Activated CD4-positive, CD25-positive, alpha-beta regulatory T cell treated with anti-CD3 and anti-CD28 coated beads, Interleukin-2, amount 50 U/mL, for 24 hours (primary cell): ENCODE measurements at regions not wholly inside any gene's neighbourhood (a gene's known extent, or its start where the extent isn't known, plus 50 kb on each side); places are given as distances from the start of the nearest gene placed in this dataset.

ENCODE experiments used
- ATAC-seq, 2 donors: fragments of 150-1000 bp; cut with Tn5 transposase; one replicate each; pipeline ENCODE4 v1.10.0; 2021; ENCODE audit warnings: mild to moderate bottlenecking in 1 of 2, moderate library complexity in 1 of 2

DNA sequence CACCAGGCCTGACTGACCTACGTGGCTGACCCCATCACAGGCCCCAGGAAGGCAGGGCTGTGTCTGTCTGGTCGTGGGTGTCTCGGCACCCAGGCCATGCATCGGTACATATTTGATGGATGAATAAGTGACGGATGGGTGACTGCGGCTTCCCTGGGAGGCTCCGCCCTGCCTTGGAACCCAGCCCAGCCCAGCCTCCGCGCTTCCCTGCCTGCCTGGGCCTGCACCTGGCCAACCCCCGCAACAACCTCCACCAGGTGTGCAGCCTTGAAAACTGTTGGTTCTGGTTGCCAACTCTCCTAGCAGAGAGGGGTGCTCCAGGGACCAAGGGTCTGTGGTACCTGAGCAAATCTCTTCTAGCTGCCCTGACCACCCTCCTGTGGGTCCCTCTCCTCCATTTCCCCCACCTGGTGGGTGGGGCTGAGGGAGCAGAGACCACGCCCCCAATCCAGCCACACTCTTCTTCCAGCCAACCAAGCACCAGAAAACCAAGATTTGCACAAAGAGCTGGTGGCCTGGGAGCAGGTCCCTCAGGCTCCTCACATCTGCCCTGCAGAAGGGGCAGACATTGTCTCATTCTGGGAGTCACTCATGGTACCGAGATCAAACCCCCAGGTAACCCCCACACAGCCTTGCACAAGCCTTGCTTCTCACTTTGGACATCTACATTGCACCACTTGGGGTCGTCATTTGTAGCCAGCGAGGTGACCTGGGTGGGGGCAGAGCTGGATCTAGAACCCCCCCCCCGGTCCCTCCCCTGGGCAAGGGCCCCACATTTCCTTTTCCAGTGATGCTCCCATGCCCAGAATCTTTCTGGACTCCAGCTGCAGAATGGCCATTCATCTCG is 100.6 kb upstream of the IER5L start:
- ATAC-seq, result no peak

- no peak for ATAC-seq
Measured at GRCh38 chr9:129276486-129277230, 98.6 kb upstream of the IER5L start.

DNA sequence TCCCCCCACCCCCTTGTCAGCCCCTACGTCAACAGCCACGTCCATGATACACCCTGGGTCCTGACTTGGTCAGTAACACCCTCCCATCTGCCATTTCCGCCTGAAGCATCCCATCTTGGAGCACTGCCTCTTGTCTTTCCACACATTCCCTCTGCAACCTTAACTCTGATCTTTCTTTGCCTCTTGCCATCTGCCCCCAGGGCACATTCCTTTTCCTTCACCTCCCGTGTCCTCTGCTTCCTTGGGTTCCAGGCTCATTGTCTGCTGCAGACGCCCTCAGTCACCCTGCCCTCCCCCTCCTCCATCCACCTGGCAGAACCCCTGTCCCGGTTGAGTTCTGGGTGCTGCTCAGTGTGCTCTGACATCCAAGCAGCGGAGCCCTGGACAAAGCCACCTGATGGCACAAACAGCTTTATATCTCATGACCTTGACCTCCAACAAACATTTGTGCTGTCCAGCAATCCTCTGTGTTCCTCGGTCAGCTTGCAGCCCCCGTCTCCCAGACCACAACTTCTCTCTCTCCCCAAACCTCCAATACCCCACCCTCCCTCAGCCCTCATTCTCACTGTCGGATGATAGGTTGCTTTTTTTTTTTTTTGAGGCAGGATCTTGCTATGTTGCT is 97.7 kb upstream of the IER5L start:
- no peak for ATAC-seq

DNA sequence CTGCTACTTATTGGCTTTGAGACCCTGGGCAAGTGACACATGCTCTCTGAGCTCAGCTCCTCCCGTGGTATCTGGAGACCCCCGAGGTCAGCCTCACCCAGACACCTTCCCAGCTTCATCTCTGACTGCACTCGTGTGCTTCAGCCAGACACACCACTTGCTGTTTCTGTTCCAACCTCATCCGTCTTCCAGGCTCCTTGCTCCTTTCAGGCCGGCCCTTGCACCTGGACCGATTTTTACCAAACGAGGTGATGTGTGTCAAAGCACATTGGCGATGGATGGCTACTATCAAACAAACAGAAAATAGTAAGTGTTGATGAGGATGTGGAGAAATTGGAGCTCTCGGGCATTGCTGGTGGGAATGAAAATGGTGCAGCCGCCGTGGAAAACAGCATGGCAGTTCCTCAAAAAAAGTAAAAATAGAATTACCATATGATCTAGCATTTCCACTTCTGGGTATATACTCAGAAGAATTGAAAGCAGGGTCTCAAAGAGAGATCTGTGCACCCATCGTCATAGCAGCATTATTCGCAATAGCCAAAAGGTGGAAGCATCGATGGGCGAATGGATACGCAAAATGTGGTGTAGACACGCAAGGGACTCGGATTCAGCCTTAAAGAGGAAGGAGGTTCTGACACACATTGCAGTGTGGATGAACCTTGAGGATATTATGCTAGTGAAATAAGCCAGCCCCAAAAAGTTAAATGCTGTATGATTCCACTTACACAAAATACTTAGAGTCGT is 96.1 kb upstream of the IER5L start:
- no peak for ATAC-seq

DNA sequence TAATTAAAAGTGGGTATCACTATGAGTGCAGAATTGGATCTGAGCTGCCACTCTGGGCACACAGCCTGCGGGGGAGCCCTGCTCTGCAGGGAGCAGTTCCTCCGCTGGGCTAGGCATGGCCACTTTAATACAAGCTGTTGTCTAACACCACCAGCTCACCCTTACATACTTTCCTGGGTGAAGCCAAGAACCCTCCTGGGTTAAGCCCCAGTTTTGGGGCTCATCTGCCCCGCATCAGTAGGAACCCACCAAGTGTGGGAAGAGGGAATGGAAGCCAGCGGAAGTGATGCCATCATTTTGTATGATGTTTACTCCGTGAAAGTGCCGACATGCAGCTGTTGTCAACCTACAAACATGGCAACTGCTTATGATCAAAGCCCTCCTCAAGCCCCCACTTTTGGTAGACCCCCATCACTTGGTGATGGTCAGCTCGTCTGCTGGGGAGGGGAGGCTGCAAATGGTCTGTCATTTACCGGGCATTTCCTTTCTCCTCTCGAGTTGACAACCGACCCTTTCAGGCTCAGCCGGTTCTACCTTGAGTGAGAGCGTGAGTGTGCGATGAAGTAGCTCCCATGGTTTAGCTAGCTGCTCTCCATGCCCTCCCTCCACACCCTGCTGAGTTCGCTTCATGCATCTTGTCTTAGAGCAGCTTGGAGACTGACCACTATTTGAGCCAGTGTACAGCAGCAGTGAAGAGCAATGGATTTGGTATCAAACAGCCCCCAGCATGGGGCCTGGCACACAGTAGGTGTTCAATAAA is 95.3 kb upstream of the IER5L start:
- ATAC-seq, result no peak

DNA sequence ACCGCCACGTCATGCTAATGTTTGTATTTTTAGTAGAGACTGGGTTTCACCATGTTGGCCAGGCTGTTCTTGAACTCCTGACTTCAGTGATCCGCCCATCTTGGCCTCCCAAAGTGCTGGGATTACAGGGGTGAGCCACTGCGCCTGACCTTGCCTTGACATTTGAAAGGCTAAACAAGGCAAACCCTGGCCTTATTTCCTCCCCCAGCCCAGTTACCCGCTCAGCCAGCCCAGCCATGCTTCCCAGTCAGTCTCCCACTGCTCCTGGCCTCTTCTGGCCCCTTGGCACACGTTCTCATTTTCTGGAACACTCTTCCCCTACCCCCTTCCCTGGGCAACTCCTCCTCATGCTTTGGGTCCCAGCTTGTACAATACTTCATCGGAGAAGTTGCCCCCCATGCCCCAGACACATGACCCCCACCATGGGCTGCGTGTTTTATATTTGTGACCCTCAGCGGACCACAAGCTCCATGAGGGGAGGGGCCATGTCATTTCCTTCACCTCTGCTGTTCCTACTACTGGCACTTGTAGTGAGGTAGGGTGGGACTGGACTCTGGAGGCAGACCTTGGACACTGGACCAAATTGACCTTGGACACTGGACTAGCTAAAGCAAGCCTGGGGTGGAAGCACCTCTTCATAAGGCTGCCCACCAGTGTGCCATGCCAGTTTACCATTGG is 94.4 kb upstream of the IER5L start:
- ATAC-seq, result no peak

DNA sequence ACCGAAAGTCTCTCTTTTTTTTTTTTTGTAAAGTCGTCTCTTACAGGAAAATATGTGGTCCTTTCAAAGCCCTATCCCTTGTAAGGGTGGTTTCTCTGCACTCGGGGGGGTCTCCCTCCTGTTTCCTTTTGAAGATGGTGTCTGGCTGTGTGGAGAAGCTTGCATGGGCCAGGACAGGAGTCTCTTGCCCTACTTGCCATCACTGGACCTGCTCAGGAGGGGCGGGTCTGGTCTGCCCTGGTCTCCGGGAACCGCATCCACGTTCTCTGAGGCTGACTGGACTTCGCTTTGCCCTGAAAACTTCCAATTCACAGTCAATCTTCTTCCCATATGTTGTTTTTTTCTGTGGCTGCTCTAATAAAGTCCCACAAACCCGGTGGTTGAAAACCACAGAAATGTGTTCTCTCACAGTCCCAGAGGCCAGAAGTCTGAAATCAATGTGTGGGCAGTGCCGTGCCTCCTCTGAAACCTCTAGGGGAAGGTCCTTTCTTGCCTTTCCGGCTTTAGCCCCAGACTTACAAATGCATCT is 92.9 kb upstream of the IER5L start:
- ATAC-seq, result no peak

GRCh38 chr9:129270205-129270604 is 92.1 kb upstream of the IER5L start:
- ATAC-seq, result peak; percentile 46 to 70

- no peak for ATAC-seq
Measured at GRCh38 chr9:129267141-129267540, 89.1 kb upstream of the IER5L start.

DNA sequence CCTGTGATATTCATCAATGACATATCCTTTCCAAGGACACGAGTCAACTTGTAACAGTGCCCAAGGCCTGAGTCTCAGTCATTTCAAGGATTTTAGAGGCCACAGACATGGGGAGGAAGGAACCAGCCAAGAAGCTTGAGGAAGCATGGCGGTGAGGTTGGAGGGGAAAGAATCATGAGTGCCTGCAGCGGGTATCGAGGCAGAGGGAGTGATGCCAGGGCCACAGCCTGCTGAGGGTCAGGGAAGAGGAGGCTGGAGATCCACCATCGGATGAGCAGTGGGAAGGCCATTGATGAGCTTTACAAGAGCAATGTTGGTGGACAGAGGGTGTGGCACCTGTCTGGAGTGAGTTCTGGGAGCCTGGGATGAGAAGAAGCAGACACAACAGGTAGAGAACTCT is 88.5 kb upstream of the IER5L start:
- ATAC-seq, result no peak

GRCh38 chr9:129264388-129264787 is 86.3 kb upstream of the IER5L start:
- ATAC-seq, result no peak

DNA sequence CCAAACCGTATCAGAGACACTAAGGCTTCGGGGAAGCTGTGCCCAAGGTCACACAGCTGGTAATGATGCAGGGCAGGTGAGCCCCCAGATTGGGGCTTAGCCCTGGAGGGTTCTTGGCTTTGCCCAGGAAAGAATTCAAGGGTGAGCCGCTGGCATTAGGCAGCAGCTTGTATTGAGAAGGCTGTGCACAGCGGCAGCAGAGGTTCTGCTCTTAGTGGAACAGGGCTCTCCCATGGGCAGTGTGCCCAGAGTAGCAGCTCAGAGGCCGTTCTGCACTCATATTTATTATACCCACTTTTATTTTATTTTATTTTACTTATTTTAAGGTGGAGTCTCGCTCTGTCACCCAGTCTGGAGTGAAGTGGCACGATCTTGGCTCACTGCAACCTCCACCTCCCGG is 85.8 kb upstream of the IER5L start:
- ATAC-seq, result no peak

DNA sequence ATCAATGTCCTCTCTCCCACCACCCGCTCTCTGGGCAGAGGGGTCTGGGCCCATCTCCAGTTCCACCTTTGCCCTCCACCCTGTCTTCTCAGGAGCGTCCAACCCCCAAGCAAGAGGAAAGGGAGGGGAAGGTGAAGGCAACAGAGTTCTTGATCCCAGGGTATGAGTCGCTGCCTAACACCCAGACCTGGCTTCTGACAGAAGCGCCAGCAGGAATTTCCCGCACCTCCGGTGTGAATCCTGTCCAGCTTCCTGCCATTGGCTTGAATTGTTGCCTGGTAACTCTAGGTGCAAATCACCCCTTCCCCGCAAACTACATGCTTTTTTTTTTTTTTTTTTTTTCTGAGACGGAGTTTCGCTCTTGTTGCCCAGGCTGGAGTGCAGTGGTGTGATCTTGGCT is 84.2 kb upstream of the IER5L start:
- no peak for ATAC-seq

- no peak for ATAC-seq
Measured at GRCh38 chr9:129259375-129259774, 81.3 kb upstream of the IER5L start.

DNA sequence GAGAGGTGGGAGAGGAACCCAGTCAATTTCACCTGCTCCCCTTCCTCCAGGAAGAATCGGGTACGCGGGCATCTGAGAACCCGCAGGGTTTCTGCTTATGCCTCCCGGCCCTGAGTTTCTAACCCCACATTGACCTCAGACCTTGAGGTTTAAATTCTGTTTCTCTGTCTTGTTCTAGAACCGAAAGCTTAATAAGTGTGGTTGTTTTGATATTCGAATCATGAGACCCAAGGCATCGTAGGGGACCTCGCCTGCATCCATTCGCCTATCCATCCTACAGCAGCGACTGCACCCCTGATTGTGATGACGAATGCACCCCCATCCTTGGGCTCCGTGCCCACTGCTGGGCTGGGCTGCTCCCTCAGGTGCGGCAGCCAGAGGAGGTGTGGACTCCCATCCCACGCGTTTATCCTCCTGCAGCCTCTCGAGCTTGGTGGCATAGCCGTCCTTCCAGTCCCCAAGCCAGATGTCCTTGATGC is 80.8 kb upstream of the IER5L start:
- ATAC-seq, result peak; percentile 36 to 55

DNA sequence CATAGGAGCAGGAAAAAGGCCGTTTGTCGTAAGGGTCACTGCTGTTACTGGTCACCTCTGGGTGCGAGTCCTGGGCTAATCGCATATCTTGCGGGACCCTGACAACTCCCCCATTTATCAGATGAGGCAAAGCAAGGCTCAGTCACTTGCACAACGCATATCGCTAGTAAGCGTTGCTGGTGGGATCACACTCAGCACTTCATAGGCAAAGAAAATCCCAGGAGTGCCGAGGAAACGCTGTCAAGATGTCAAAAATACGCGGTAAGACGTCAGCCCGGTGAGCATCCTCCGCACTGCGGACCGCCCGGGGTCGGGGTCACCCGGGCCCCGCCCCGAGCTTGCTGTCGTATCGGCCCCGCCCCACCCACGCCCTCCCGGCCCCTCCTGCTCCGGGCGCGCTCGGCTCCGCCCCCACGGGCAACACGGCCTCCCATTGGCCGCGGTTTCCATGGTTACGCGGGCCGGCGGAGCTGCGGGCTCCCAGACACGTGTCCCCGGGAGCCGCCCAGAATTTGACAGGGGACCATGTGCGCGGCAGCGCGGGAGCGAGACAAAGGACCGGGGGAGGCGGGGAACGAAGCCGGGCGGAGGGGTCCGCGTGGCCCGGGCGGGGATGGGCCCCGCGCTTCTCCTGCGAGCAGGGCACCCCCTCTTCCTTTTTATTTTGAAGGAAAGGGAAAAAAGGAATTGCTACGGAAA is 80.2 kb upstream of the IER5L start:
- peak; percentile 94 to 96 for ATAC-seq

DNA sequence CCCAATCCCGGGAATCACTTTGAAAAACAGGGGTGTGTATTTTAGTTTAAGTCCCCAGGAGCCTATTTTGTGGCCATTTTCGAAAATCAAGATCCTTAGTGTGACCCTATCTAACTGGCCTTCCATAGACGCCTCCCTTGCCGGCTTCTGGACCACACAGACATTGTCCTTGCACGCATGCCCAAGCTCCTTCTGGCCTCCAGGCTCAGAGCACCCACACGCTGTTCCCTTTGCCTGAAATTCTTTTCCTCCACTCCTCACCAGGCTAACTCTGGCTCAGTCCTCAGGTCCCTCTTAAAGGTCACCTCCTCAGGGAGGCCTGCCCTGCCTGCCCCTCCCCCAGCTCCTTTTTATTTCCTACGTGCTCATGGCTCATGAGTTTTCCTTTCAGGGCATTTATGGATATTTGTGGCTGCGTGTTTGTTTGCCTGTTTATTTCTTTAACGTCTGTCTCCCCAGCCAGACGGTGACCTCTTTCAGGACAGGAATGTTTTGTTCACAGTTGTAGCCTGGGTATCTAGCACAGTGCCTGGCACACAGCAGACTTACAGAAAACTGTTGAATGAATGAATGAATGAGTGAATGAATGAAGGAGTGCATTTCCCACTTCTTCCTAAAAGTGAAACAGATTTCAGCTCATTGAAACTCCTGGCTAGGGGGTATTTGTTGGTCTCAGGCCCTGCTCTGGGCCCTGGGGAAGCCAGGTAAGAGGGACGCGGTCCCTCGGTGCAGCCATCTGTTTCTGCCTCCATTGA is 79.1 kb upstream of the IER5L start:
- no peak for ATAC-seq

DNA sequence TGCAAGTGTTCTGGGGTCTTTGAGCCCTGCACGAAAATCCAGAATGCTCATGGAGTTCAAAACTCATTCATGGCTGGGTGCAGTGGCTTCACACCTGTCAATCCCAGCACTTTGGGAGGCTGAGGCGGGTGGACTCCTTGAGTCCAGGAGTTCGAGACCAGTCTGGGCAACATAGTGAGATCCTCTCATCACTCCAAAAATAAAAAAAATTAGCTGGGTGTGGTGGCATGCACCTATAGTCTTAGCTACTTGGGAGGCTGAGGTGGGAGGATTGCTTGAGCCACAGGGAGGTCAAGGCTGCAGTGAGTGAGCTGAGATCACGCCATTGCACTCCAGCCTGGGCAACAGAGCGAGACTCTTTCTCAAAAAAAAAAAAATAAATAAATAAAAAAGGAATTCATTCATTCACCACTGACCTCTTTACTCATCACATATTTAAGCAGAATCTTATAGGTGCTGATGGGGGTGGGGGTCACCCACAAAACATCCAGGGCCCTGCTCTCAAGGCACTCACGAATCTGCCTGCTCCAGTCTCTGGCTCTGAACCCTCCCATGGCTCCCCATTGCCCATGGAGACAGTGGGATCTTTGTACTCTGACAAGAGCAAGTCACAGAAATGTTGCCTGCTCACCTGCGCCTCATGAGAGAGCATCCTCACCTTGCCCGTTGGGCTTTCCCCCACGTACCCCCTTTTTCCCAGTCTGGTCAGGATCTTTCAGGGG is 76.7 kb upstream of the IER5L start:
- ATAC-seq, result no peak

DNA sequence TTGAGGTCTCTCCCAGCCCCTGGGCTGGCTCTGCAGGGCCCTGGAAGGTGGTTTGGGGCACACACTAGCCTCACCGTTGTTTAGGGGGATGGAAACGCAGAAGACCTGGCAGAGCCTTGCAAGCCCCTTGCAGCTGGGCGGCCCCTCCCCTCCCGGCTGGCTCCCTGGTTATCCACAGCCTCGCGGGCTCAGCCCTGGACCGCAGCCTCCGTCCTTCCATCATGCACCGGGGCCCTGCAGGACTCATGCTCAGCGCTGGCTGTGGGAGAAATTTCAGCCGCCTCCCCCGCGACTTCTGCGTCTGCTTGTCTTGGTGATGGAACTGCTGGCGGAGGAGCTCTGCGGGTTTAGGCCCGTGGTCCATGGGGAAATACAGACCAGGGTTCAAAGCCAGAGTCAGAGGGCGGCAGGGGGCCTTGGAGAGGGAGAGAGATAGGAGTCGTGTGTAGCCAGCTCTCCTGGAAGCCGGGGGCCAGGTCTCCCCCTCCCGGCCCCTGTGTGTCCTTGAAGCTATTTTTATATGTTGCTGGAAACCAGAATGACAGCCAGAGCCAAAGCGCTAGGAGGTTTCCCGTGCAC is 75.8 kb upstream of the IER5L start:
- ATAC-seq, result no peak
